ENCODE measurements at regions not wholly inside any gene's neighbourhood (a gene's known extent, or its start where the extent isn't known, plus 50 kb on each side); places are given as distances from the start of the nearest gene placed in this dataset.

GRCh38 chr14:32017587-32017986, 59.5 kb upstream of the ARHGAP5 start:
- Histone ChIP-seq H3K4me3 (ENCODE audit: insufficient read depth, low read depth, low read length) (no peak overlapping the region), H2AK5ac (ENCODE audit: low read depth, low read length) (no peak overlapping the region), H2AK9ac (replicated peaks; ENCODE audit: low read depth, low read length, poor library complexity) (no peak overlapping the region), H3K56ac (ENCODE audit: extremely low read depth, insufficient read depth, low read length) (no peak overlapping the region), H3K4ac (ENCODE audit: low read depth, low read length) (no peak overlapping the region), H3K9me1 (ENCODE audit: insufficient read depth, low read length) (no peaks in the 10 kb centered on the region), H2BK120ac (ENCODE audit: low read depth, low read length) (no peak overlapping the region), H3K18ac (ENCODE audit: low read depth, low read length) (no peak overlapping the region), H2BK5ac (ENCODE audit: low read depth, low read length, poor library complexity, severe bottlenecking) (no peak overlapping the region), H3K4me2 (ENCODE audit: low read depth, low read length) (no peak overlapping the region), H4K91ac (ENCODE audit: insufficient read depth, low read depth, low read length) (no peak overlapping the region), H2BK15ac (ENCODE audit: low read depth, low read length) (no peak overlapping the region), H3K36me3 (ENCODE audit: control insufficient read depth, insufficient read depth, low read length) (no peaks in the 10 kb centered on the region), H2BK20ac (ENCODE audit: low read depth, low read length) (no peak overlapping the region), H3K27me3 (ENCODE audit: control insufficient read depth, insufficient read depth, low read length) (peaks cover 9% of the 10 kb centered on the region), H3K14ac (replicated peaks; ENCODE audit: low read depth, low read length) (no peak overlapping the region), H4K8ac (ENCODE audit: low read depth in 2 of 2, low read length in 2 of 2) (no peak overlapping the region), H3K4me1 (ENCODE audit: control insufficient read depth, insufficient read depth, low read length) (no peaks in the 10 kb centered on the region), H3K79me1 (ENCODE audit: low read depth in 1 of 2, low read length in 2 of 2) (no peaks in the 10 kb centered on the region), H3K9ac (ENCODE audit: low read depth, low read length) (no peak overlapping the region), H3K9me3 (ENCODE audit: control insufficient read depth, insufficient read depth, low read length) (no peaks in the 10 kb centered on the region), H3K27ac (ENCODE audit: insufficient read depth, low read length) (no peak overlapping the region), H2AFZ (replicated peaks; ENCODE audit: low read length, poor library complexity) (no peak overlapping the region), H3K23ac (ENCODE audit: low read depth, low read length) (no peak overlapping the region), H4K5ac (ENCODE audit: low read depth, low read length) (no peak overlapping the region), H4K20me1 (ENCODE audit: insufficient read depth, low read length) (no peaks in the 10 kb centered on the region)
- TF ChIP-seq USF2 (IDR thresholded peaks at IDR 0.05; ENCODE audit: low read depth, low read length) (no peak), RAD21 (IDR thresholded peaks at IDR 0.05; ENCODE audit: low read length) (no peak), FOS (IDR thresholded peaks at IDR 0.05; ENCODE audit: low read depth, low read length) (no peak), MXI1 (IDR thresholded peaks at IDR 0.05; ENCODE audit: borderline replicate concordance, low read depth, low read length) (no peak), CEBPB (IDR thresholded peaks at IDR 0.05; ENCODE audit: low read depth, low read length) (no peak), POLR2A (IDR thresholded peaks at IDR 0.05; ENCODE audit: low read depth, low read length) (no peak), BHLHE40 (IDR thresholded peaks at IDR 0.05; ENCODE audit: low read depth, low read length) (no peak), MAFK (IDR thresholded peaks at IDR 0.05; ENCODE audit: low read depth, low read length) (no peak), RFX5 (IDR thresholded peaks at IDR 0.05; ENCODE audit: low read depth, low read length) (no peak), MAZ (IDR thresholded peaks at IDR 0.05; ENCODE audit: borderline replicate concordance, low read depth, low read length) (no peak), SMC3 (IDR thresholded peaks at IDR 0.05; ENCODE audit: low read depth, low read length) (no peak), RCOR1 (IDR thresholded peaks at IDR 0.05; ENCODE audit: insufficient replicate concordance, low read length) (no peak), ELK1 (IDR thresholded peaks at IDR 0.05; ENCODE audit: borderline replicate concordance, low read depth, low read length) (no peak), NFE2L2 (IDR thresholded peaks at IDR 0.05; ENCODE audit: low read depth, low read length) (no peak)
- no TSS peak for BruUV-seq (replicated peaks)
- dilution Hi-C loops (cut with HindIII; ENCODE audit: low sequenced_read_pairs, unreplicated experiment) (no loop called here), intact Hi-C loops (cut with micrococcal nuclease) (no loop called here), in situ Hi-C loops (cut with MboI; ENCODE audit: low sequenced_read_pairs) (no loop called here)
- POLR2A ChIA-PET (ENCODE audit: unreplicated experiment) = no interaction called here
- DNase-seq (no peak), ATAC-seq (ENCODE audit: low read depth) (no peak)
- CTCF ChIA-PET = interaction anchor here (0.6 kb wide), 2 partner anchors 479 to 707 kb away, joined by 6 read pairs; no protein-coding TSS in a partner anchor
